Stimulated activated naive CD8-positive, alpha-beta T cell treated with anti-CD3 and anti-CD28 coated beads, Interleukin-15, amount 100 ng/mL, for 72 hours (primary cell): ENCODE measurements at regions not wholly inside any gene's neighbourhood (a gene's known extent, or its start where the extent isn't known, plus 50 kb on each side); places are given as distances from the start of the nearest gene placed in this dataset.
"Not testable (repeated sequence)": the region's sequence is repeated elsewhere in the genome, so short reads cannot be mapped to it uniquely, and the experiment has no call there.

ENCODE experiments used
- ATAC-seq: fragments of 150-1000 bp; cut with Tn5 transposase; 2 replicates; pipeline ENCODE4 v1.10.0; 2021; ENCODE audit warnings: mild to moderate bottlenecking, moderate library complexity
- DNase-seq, 2 donors: peaks; one replicate each; pipeline ENCODE4 v3.0.0; 2021 to 2022
- H3K27ac Mint-ChIP-seq, 2 donors: one replicate each; pipeline ENCODE4 v1.8.0; 2022; ENCODE audit warnings: mild to moderate bottlenecking in 2 of 2, mixed read lengths in 2 of 2, moderate library complexity in 2 of 2
- H3K27me3 Mint-ChIP-seq: one replicate; pipeline ENCODE4 v1.8.0; 2022; ENCODE audit warnings: mixed read lengths
- H3K4me1 Mint-ChIP-seq: one replicate; pipeline ENCODE4 v1.8.0; 2022; ENCODE audit warnings: mild to moderate bottlenecking, mixed read lengths
- H3K4me3 Mint-ChIP-seq, 2 donors: one replicate each; pipeline ENCODE4 v1.8.0; 2022; ENCODE audit warnings: mild to moderate bottlenecking in 2 of 2, mixed read lengths in 2 of 2, moderate library complexity in 1 of 2
- H3K9me3 Mint-ChIP-seq, 2 donors: one replicate each; pipeline ENCODE4 v1.8.0; 2022; ENCODE audit warnings: mixed read lengths in 2 of 2

- H3K4me3 Mint-ChIP-seq: no peak overlapping the region
- no peaks in the 10 kb centered on the region for H3K9me3 Mint-ChIP-seq
- DNase-seq (no peak), ATAC-seq (no peak)
- no peaks in the 10 kb centered on the region for H3K27me3 Mint-ChIP-seq
- H3K27ac Mint-ChIP-seq: no peak overlapping the region
- peaks cover 5% of the 10 kb centered on the region for H3K4me1 Mint-ChIP-seq
These were observed 135.8 kb downstream of the MAP3K21 start for GRCh38 chr1:233463333-233463732.

GRCh38 chr1:233465745-233466343 is 138.3 kb downstream of the MAP3K21 start:
- H3K9me3 Mint-ChIP-seq: no peaks in the 10 kb centered on the region
- ATAC-seq (no peak), DNase-seq (no peak)
- H3K27me3 Mint-ChIP-seq: no peaks in the 10 kb centered on the region
- H3K27ac Mint-ChIP-seq: no peak overlapping the region
- no peak overlapping the region for H3K4me3 Mint-ChIP-seq
- H3K4me1 Mint-ChIP-seq: no peaks in the 10 kb centered on the region

GRCh38 chr1:233470741-233471499 is 143.0 kb upstream of the KCNK1 start:
- Mint-ChIP-seq H3K27me3 (peaks cover 16% of the 10 kb centered on the region), H3K27ac (peak overlapping the region in 1 of 2 donors; percentile 34), H3K4me3 (no peak overlapping the region), H3K9me3 (no peaks in the 10 kb centered on the region), H3K4me1 (no peaks in the 10 kb centered on the region)
- DNase-seq (no peak), ATAC-seq (no peak)

GRCh38 chr1:233471851-233472250 is 142.1 kb upstream of the KCNK1 start:
- not testable (repeated sequence) for H3K27ac Mint-ChIP-seq, H3K4me1 Mint-ChIP-seq, H3K9me3 Mint-ChIP-seq, ATAC-seq, H3K4me3 Mint-ChIP-seq, DNase-seq
- H3K27me3 Mint-ChIP-seq: peaks cover 19% of the 10 kb centered on the region

- not testable (repeated sequence) for ATAC-seq, H3K27ac Mint-ChIP-seq, DNase-seq, H3K4me1 Mint-ChIP-seq, H3K9me3 Mint-ChIP-seq, H3K4me3 Mint-ChIP-seq
- H3K27me3 Mint-ChIP-seq: peaks cover 24% of the 10 kb centered on the region
These were observed 141.1 kb upstream of the KCNK1 start for GRCh38 chr1:233472796-233473195.

GRCh38 chr1:233473549-233474204 is 140.2 kb upstream of the KCNK1 start:
- Mint-ChIP-seq H3K4me3 (no peak overlapping the region), H3K4me1 (no peaks in the 10 kb centered on the region), H3K27me3 (peaks cover 24% of the 10 kb centered on the region), H3K9me3 (no peaks in the 10 kb centered on the region), H3K27ac (no peak overlapping the region)
- DNase-seq: no peak
- ATAC-seq: no peak

GRCh38 chr1:233477359-233477758 is 136.5 kb upstream of the KCNK1 start:
- peaks cover 34% of the 10 kb centered on the region for H3K27me3 Mint-ChIP-seq
- H3K4me3 Mint-ChIP-seq: no peak overlapping the region
- no peak overlapping the region for H3K27ac Mint-ChIP-seq
- no peaks in the 10 kb centered on the region for H3K4me1 Mint-ChIP-seq
- no peaks in the 10 kb centered on the region for H3K9me3 Mint-ChIP-seq
- ATAC-seq (no peak), DNase-seq (no peak)

GRCh38 chr1:233478611-233479010 is 135.3 kb upstream of the KCNK1 start:
- Mint-ChIP-seq H3K4me3 (no peak overlapping the region), H3K4me1 (no peaks in the 10 kb centered on the region), H3K9me3 (no peaks in the 10 kb centered on the region), H3K27me3 (peaks cover 33% of the 10 kb centered on the region), H3K27ac (no peak overlapping the region)
- ATAC-seq: no peak
- DNase-seq: no peak

GRCh38 chr1:233479110-233479890 is 134.6 kb upstream of the KCNK1 start:
- no peaks in the 10 kb centered on the region for H3K4me1 Mint-ChIP-seq
- ATAC-seq: no peak
- no peak for DNase-seq
- peaks cover 40% of the 10 kb centered on the region for H3K27me3 Mint-ChIP-seq
- no peak overlapping the region for H3K4me3 Mint-ChIP-seq
- no peaks in the 10 kb centered on the region for H3K9me3 Mint-ChIP-seq
- no peak overlapping the region for H3K27ac Mint-ChIP-seq

- Mint-ChIP-seq H3K9me3 (no peaks in the 10 kb centered on the region), H3K4me3 (no peak overlapping the region), H3K27me3 (peaks cover 37% of the 10 kb centered on the region), H3K27ac (no peak overlapping the region), H3K4me1 (no peaks in the 10 kb centered on the region)
- no peak for ATAC-seq
- DNase-seq: no peak
These were observed 133.7 kb upstream of the KCNK1 start for GRCh38 chr1:233480198-233480597.

GRCh38 chr1:233482388-233482787 is 131.5 kb upstream of the KCNK1 start:
- H3K9me3 Mint-ChIP-seq: no peaks in the 10 kb centered on the region
- ATAC-seq (no peak), DNase-seq (no peak)
- H3K27ac Mint-ChIP-seq: no peak overlapping the region
- no peak overlapping the region for H3K4me3 Mint-ChIP-seq
- H3K27me3 Mint-ChIP-seq: peaks cover 33% of the 10 kb centered on the region
- H3K4me1 Mint-ChIP-seq: no peaks in the 10 kb centered on the region

GRCh38 chr1:233485385-233485784 is 128.5 kb upstream of the KCNK1 start:
- H3K4me3 Mint-ChIP-seq: no peak overlapping the region
- no peak for DNase-seq
- peaks cover 0 to 8% of the 10 kb centered on the region in 2 donors for H3K9me3 Mint-ChIP-seq
- H3K4me1 Mint-ChIP-seq: no peaks in the 10 kb centered on the region
- ATAC-seq: no peak
- peaks cover 35% of the 10 kb centered on the region for H3K27me3 Mint-ChIP-seq
- no peak overlapping the region for H3K27ac Mint-ChIP-seq

GRCh38 chr1:233485809-233486398 is 128.0 kb upstream of the KCNK1 start:
- H3K4me1 Mint-ChIP-seq: no peaks in the 10 kb centered on the region
- DNase-seq (no peak), ATAC-seq (no peak)
- H3K9me3 Mint-ChIP-seq: peaks cover 0 to 8% of the 10 kb centered on the region in 2 donors
- no peak overlapping the region for H3K27ac Mint-ChIP-seq
- H3K27me3 Mint-ChIP-seq: peaks cover 41% of the 10 kb centered on the region
- no peak overlapping the region for H3K4me3 Mint-ChIP-seq

GRCh38 chr1:233487408-233487807 is 126.5 kb upstream of the KCNK1 start:
- Mint-ChIP-seq H3K27ac (no peak overlapping the region), H3K4me3 (no peak overlapping the region), H3K4me1 (no peaks in the 10 kb centered on the region), H3K27me3 (peaks cover 50% of the 10 kb centered on the region), H3K9me3 (peaks cover 0 to 8% of the 10 kb centered on the region in 2 donors)
- DNase-seq (no peak), ATAC-seq (no peak)

- Mint-ChIP-seq H3K27ac (no peak overlapping the region), H3K4me3 (no peak overlapping the region), H3K27me3 (peaks cover 37% of the 10 kb centered on the region), H3K4me1 (no peaks in the 10 kb centered on the region), H3K9me3 (peaks cover 0 to 8% of the 10 kb centered on the region in 2 donors)
- DNase-seq (no peak), ATAC-seq (no peak)
These were observed 124.5 kb upstream of the KCNK1 start for GRCh38 chr1:233489411-233489810.
